Glutamatergic neuron (in vitro differentiated cells): ENCODE measurements at regions not wholly inside any gene's neighbourhood (a gene's known extent, or its start where the extent isn't known, plus 50 kb on each side); places are given as distances from the start of the nearest gene placed in this dataset.

Source experiments
- DNase-seq: peaks from one replicate; pipeline ENCODE4 v3.0.0; 2022
- H3K27ac Mint-ChIP-seq: one replicate; pipeline ENCODE4 v1.8.0; 2020; ENCODE audit warnings: mild to moderate bottlenecking, mixed read lengths, inconsistent platforms; ENCODE audit not compliant: unreplicated experiment
- H3K27me3 Mint-ChIP-seq: one replicate; pipeline ENCODE4 v1.8.0; 2020; ENCODE audit warnings: mild to moderate bottlenecking, moderate library complexity, mixed read lengths, inconsistent platforms; ENCODE audit not compliant: unreplicated experiment
- H3K36me3 Mint-ChIP-seq: one replicate; pipeline ENCODE4 v1.8.0; 2020; ENCODE audit warnings: mild to moderate bottlenecking, mixed read lengths, inconsistent platforms; ENCODE audit not compliant: unreplicated experiment
- H3K4me1 Mint-ChIP-seq: one replicate; pipeline ENCODE4 v1.8.0; 2020; ENCODE audit warnings: mild to moderate bottlenecking, low read depth, mixed read lengths, inconsistent platforms; ENCODE audit not compliant: unreplicated experiment
- H3K4me3 Mint-ChIP-seq: one replicate; pipeline ENCODE4 v1.8.0; 2020; ENCODE audit warnings: mild to moderate bottlenecking, mixed read lengths, inconsistent platforms; ENCODE audit not compliant: unreplicated experiment
- H3K9me3 Mint-ChIP-seq: one replicate; pipeline ENCODE4 v1.8.0; 2020; ENCODE audit warnings: mild to moderate bottlenecking, moderate library complexity, mixed read lengths, inconsistent platforms; ENCODE audit not compliant: unreplicated experiment
- TF ChIP-seq, protein P1 (sequence below): fragments of 200-600 bp; sonication (generic); IDR thresholded peaks from one replicate; pipeline ENCODE4 v1.5.0; 2021; ENCODE audit not compliant: partially characterized antibody, unreplicated experiment

DNA sequence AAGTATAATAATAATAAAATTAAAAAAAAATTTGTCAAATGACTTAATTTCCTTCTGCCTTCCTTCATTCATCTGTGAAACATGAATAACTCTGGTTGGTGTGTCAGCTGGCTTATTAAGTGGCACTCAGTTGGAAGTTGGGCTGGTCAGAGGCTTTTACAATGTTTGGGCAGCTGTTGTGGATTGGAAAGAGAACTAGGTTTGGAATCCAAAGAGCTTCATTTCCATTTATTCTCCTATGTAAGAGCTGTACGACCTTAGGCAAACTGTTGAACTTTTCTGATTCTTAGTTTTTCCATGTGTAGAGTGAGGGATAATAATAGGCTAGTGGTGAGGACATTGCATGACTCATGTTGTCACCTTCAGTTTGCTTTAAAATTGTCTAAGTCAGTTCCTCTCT lies 606.7 kb downstream of the PDCD6IP start:
- no peak for DNase-seq
- Mint-ChIP-seq H3K9me3 (no peaks in the 10 kb centered on the region), H3K27ac (no peak overlapping the region), H3K4me3 (no peak overlapping the region), H3K36me3 (no peaks in the 10 kb centered on the region), H3K27me3 (peaks cover 2% of the 10 kb centered on the region), H3K4me1 (no peaks in the 10 kb centered on the region)
- TF ChIP-seq, protein P1, sequence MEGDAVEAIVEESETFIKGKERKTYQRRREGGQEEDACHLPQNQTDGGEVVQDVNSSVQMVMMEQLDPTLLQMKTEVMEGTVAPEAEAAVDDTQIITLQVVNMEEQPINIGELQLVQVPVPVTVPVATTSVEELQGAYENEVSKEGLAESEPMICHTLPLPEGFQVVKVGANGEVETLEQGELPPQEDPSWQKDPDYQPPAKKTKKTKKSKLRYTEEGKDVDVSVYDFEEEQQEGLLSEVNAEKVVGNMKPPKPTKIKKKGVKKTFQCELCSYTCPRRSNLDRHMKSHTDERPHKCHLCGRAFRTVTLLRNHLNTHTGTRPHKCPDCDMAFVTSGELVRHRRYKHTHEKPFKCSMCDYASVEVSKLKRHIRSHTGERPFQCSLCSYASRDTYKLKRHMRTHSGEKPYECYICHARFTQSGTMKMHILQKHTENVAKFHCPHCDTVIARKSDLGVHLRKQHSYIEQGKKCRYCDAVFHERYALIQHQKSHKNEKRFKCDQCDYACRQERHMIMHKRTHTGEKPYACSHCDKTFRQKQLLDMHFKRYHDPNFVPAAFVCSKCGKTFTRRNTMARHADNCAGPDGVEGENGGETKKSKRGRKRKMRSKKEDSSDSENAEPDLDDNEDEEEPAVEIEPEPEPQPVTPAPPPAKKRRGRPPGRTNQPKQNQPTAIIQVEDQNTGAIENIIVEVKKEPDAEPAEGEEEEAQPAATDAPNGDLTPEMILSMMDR: no peak

DNA sequence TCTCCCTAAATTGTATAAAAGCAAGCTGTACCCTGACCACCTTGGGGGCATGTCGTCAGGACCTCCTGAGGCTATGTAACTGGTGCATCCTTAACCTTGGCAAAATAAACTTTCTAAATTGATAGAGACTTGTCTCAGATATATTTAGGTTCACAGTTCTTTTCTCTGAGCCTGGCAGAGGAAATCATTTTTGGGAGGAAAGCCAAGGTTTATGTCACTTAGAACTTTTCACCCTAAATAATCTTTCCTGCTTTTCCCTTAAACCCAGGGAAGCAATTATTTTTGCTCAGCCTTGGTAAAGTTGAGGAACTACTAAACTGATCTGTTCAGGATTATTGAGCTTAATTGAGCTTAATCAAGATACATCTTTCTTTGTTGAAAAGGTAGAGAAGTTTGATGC lies 608.9 kb downstream of the PDCD6IP start:
- Mint-ChIP-seq H3K36me3 (no peaks in the 10 kb centered on the region), H3K27me3 (peaks cover 2% of the 10 kb centered on the region), H3K4me1 (no peaks in the 10 kb centered on the region), H3K4me3 (no peak overlapping the region), H3K27ac (no peak overlapping the region), H3K9me3 (no peaks in the 10 kb centered on the region)
- no peak for DNase-seq
- TF ChIP-seq, protein P1: no peak

DNA sequence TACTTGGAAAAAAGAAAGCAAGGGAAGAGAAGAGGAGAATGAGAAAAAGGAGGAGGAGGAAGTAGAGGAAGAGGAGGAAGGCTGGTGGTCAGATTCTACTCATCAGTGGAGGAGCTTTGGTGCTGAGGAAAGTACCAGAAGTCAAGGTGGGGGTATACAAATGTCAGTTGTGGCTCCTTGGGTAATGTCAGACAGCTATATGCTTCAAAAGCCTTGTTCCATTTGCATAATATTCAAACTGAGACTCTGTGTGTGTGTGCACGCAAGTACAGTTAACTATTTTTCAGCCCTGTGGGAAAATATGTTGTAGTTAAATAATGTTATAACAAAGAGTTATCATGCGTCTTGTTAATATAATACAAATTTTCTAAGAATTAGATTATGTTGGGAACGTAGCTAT lies 609.7 kb downstream of the PDCD6IP start:
- Mint-ChIP-seq H3K27me3 (peaks cover 2% of the 10 kb centered on the region), H3K27ac (no peak overlapping the region), H3K4me3 (no peak overlapping the region), H3K4me1 (no peaks in the 10 kb centered on the region), H3K9me3 (peaks cover 2% of the 10 kb centered on the region), H3K36me3 (no peaks in the 10 kb centered on the region)
- TF ChIP-seq, protein P1: no peak
- no peak for DNase-seq

DNA sequence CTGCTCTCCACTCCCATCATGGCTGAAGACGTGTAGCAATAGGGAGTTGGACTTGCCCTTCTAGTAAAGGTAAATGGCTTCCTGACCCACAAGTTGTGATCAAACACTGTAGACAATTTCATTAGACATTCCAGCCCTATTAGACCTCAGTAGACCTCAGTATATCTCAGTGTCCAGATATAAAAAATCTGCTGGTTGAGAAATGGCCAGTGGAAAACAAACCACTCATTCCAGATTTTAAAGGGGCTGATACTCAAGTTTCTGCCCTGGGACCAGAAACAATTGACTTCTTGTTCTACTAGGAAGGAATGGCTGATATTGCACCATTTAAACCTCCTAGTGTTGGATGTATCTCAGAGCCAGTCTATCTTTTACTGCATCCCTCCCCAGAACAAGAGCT lies 613.2 kb downstream of the PDCD6IP start:
- TF ChIP-seq, protein P1: no peak
- no peaks in the 10 kb centered on the region for H3K4me1 Mint-ChIP-seq
- H3K9me3 Mint-ChIP-seq: peaks cover 2% of the 10 kb centered on the region
- no peak for DNase-seq
- H3K27me3 Mint-ChIP-seq: peaks cover 2% of the 10 kb centered on the region
- H3K4me3 Mint-ChIP-seq: no peak overlapping the region
- no peaks in the 10 kb centered on the region for H3K36me3 Mint-ChIP-seq
- H3K27ac Mint-ChIP-seq: no peak overlapping the region

DNA sequence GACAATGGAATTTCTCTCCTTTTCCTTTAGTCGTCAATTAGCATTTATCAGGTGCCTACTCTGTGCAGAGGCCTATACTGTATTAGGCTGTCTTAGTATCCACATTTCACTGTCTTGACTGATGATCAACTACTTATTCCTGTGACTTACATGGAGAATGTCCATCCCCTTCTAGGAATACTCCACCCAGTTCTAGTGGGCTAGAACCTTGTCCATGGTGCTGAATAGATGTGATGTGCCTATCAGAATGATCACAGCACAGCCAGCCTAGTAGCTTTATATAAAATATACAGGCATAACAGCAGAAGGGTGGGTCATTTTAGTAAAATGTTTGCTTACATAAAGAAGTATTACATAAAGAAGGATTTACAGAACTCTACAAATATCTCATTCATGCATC lies 621.4 kb downstream of the PDCD6IP start:
- H3K27me3 Mint-ChIP-seq: peaks cover 4% of the 10 kb centered on the region
- no peak overlapping the region for H3K4me3 Mint-ChIP-seq
- H3K4me1 Mint-ChIP-seq: no peaks in the 10 kb centered on the region
- no peaks in the 10 kb centered on the region for H3K36me3 Mint-ChIP-seq
- no peak overlapping the region for H3K27ac Mint-ChIP-seq
- no peak for DNase-seq
- TF ChIP-seq, protein P1: no peak
- H3K9me3 Mint-ChIP-seq: peaks cover 1% of the 10 kb centered on the region
